ENCODE measurements at regions not wholly inside any gene's neighbourhood (a gene's known extent, or its start where the extent isn't known, plus 50 kb on each side); places are given as distances from the start of the nearest gene placed in this dataset.
A peak's percentile ranks its signal among the peaks of the same experiment; 100 is the strongest.

GRCh38 chr1:96579636-96580035 lies 141.9 kb upstream of the PTBP2 start:
- no peak overlapping the region for H2AFZ ChIP-seq (ENCODE audit: low read length)
- no peak overlapping the region for H3K27ac ChIP-seq (ENCODE audit: low read length)
- intact Hi-C loops (cut with micrococcal nuclease): no loop called here
- peak; percentile 10 for DNase-seq
- H3K27me3 ChIP-seq (ENCODE audit: low read length): peaks cover 35% of the 10 kb centered on the region
- H3K79me2 ChIP-seq (ENCODE audit: low read length): no peaks in the 10 kb centered on the region
- ATAC-seq: no peak
- H3K36me3 ChIP-seq (ENCODE audit: low read depth, low read length): no peaks in the 10 kb centered on the region
- no TSS peak for BruUV-seq (replicated peaks)
- H3K9me3 ChIP-seq (ENCODE audit: low read length): no peaks in the 10 kb centered on the region
- no peak overlapping the region for H3K4me2 ChIP-seq (ENCODE audit: low read length)
- no peak overlapping the region for H3K9ac ChIP-seq (ENCODE audit: low read length)
- ChIA-PET POLR2A (ENCODE audit: unreplicated experiment) (interaction anchor here (0.6 kb wide), 1 partner anchor 787 kb away, joined by 15 read pairs; no protein-coding TSS in a partner anchor), CTCF (no interaction called here)
- H3F3A ChIP-seq (ENCODE audit: low read length, unreplicated experiment): no peaks in the 10 kb centered on the region
- H3K4me3 ChIP-seq (ENCODE audit: low read length): no peak overlapping the region
- no peaks in the 10 kb centered on the region for H3K4me1 ChIP-seq (ENCODE audit: insufficient read depth, low read length)
- no peak for TF ChIP-seq EZH2phosphoT487 (IDR thresholded peaks at IDR 0.05; ENCODE audit: borderline replicate concordance, low read length)
- no peak for TF ChIP-seq EZH2 (IDR thresholded peaks at IDR 0.05; ENCODE audit: low read length, unreplicated experiment)
- TF ChIP-seq CTCF (conservative IDR thresholded peaks at IDR 0.05; ENCODE audit: low read depth, low read length): no peak
- no peaks in the 10 kb centered on the region for H3K9me2 ChIP-seq (replicated peaks; ENCODE audit: low read length)
- H4K20me1 ChIP-seq (ENCODE audit: low read length): no peaks in the 10 kb centered on the region

DNA sequence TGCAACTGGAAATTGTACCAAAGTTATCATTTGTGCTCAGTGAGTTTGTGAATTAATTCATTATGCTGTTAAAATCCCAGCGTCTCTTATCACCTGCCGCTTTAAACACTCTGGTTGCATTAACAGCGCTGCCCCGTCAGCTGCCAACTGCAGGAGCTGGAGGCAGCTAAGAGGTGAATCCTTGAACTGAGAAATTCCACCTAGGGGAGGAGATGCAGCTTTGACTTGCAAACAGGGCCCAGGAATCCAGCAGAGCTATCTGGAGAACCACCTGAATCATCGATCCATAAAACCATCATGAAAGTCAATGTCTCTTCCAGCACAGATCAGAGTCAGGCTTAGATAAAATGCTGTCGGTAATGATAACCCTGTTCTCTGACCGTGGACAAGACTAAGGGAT lies 140.7 kb upstream of the PTBP2 start:
- intact Hi-C loops (cut with micrococcal nuclease): no loop called here
- TF ChIP-seq EZH2 (IDR thresholded peaks at IDR 0.05; ENCODE audit: low read length, unreplicated experiment) (no peak), CTCF (conservative IDR thresholded peaks at IDR 0.05; ENCODE audit: low read depth, low read length) (no peak), EZH2phosphoT487 (IDR thresholded peaks at IDR 0.05; ENCODE audit: borderline replicate concordance, low read length) (no peak)
- no peaks in the 10 kb centered on the region for H3K79me2 ChIP-seq (ENCODE audit: low read length)
- H4K20me1 ChIP-seq (ENCODE audit: low read length): no peaks in the 10 kb centered on the region
- no peaks in the 10 kb centered on the region for H3K9me2 ChIP-seq (replicated peaks; ENCODE audit: low read length)
- ChIA-PET POLR2A (ENCODE audit: unreplicated experiment) (no interaction called here), CTCF (no interaction called here)
- H3K4me1 ChIP-seq (ENCODE audit: insufficient read depth, low read length): no peaks in the 10 kb centered on the region
- no peaks in the 10 kb centered on the region for H3F3A ChIP-seq (ENCODE audit: low read length, unreplicated experiment)
- H3K9ac ChIP-seq (ENCODE audit: low read length): no peak overlapping the region
- no peak overlapping the region for H3K4me2 ChIP-seq (ENCODE audit: low read length)
- H3K9me3 ChIP-seq (ENCODE audit: low read length): no peaks in the 10 kb centered on the region
- H3K4me3 ChIP-seq (ENCODE audit: low read length): no peak overlapping the region
- no peak overlapping the region for H3K27ac ChIP-seq (ENCODE audit: low read length)
- BruUV-seq (replicated peaks): no TSS peak
- peaks cover 42% of the 10 kb centered on the region for H3K27me3 ChIP-seq (ENCODE audit: low read length)
- H3K36me3 ChIP-seq (ENCODE audit: low read depth, low read length): no peaks in the 10 kb centered on the region
- H2AFZ ChIP-seq (ENCODE audit: low read length): no peak overlapping the region
- no peak for DNase-seq
- no peak for ATAC-seq

- H3K9me3 ChIP-seq (ENCODE audit: low read length): no peaks in the 10 kb centered on the region
- H3K27me3 ChIP-seq (ENCODE audit: low read length): peaks cover 45% of the 10 kb centered on the region
- H2AFZ ChIP-seq (ENCODE audit: low read length): no peak overlapping the region
- TF ChIP-seq EZH2 (IDR thresholded peaks at IDR 0.05; ENCODE audit: low read length, unreplicated experiment) (no peak), CTCF (conservative IDR thresholded peaks at IDR 0.05; ENCODE audit: low read depth, low read length) (no peak), EZH2phosphoT487 (IDR thresholded peaks at IDR 0.05; ENCODE audit: borderline replicate concordance, low read length) (no peak)
- DNase-seq (no peak), ATAC-seq (no peak)
- no peaks in the 10 kb centered on the region for H3K36me3 ChIP-seq (ENCODE audit: low read depth, low read length)
- intact Hi-C loops (cut with micrococcal nuclease): no loop called here
- no peak overlapping the region for H3K4me3 ChIP-seq (ENCODE audit: low read length)
- H3K4me2 ChIP-seq (ENCODE audit: low read length): peak overlapping the region; percentile 39; the same call in 1 of the 2 replicates
- H3K79me2 ChIP-seq (ENCODE audit: low read length): no peaks in the 10 kb centered on the region
- no peak overlapping the region for H3K9ac ChIP-seq (ENCODE audit: low read length)
- no peak overlapping the region for H3K27ac ChIP-seq (ENCODE audit: low read length)
- no peaks in the 10 kb centered on the region for H3K4me1 ChIP-seq (ENCODE audit: insufficient read depth, low read length)
- no peaks in the 10 kb centered on the region for H3K9me2 ChIP-seq (replicated peaks; ENCODE audit: low read length)
- ChIA-PET POLR2A (ENCODE audit: unreplicated experiment) (no interaction called here), CTCF (no interaction called here)
- H3F3A ChIP-seq (ENCODE audit: low read length, unreplicated experiment): no peaks in the 10 kb centered on the region
- H4K20me1 ChIP-seq (ENCODE audit: low read length): no peaks in the 10 kb centered on the region
- BruUV-seq (replicated peaks): no TSS peak
These were observed 139.8 kb upstream of the PTBP2 start for GRCh38 chr1:96581772-96582171.
